Uterus (tissue), 3 donors: ENCODE measurements at regions not wholly inside any gene's neighbourhood (a gene's known extent, or its start where the extent isn't known, plus 50 kb on each side); places are given as distances from the start of the nearest gene placed in this dataset.

Source experiments
- DNase-seq, 2 donors: peaks; one replicate each; pipeline ENCODE4 v3.0.0-alpha.2; 2019 to 2020
- H3K27ac ChIP-seq, 2 donors: fragments of 200-600 bp; sonication (generic); 1 replicate in 1 of 2; 2 replicates in 1 of 2; pipeline ENCODE4 v1.5.1; 2016 to 2018
- H3K27me3 ChIP-seq, 2 donors: fragments of 200-600 bp; sonication (generic); one replicate each; pipeline ENCODE4 v1.5.1; 2018 to 2019; ENCODE audit warnings: control low read depth in 1 of 2
- H3K36me3 ChIP-seq, 2 donors: fragments of 200-600 bp; sonication (generic); one replicate each; pipeline ENCODE4 v1.5.1; 2019; ENCODE audit warnings: control low read depth in 1 of 2
- H3K4me1 ChIP-seq, 2 donors: fragments of 200-600 bp; sonication (generic); one replicate each; pipeline ENCODE4 v1.5.1; 2018 to 2019; ENCODE audit warnings: control low read depth in 1 of 2
- H3K4me3 ChIP-seq, 2 donors: fragments of 200-600 bp; sonication (generic); 1 replicate in 1 of 2; 2 replicates in 1 of 2; pipeline ENCODE4 v1.5.1; 2018 to 2019; ENCODE audit warnings: mild to moderate bottlenecking in 1 of 2
- H3K9me3 ChIP-seq, 2 donors: fragments of 200-600 bp; sonication (generic); one replicate each; pipeline ENCODE4 v1.5.1; 2019; ENCODE audit warnings: control low read depth in 1 of 2
- POLR2A ChIP-seq, 2 donors: fragments of 450-650 bp; IDR thresholded peaks; one replicate each; pipeline ENCODE4 v1.6.1; 2016; ENCODE audit warnings: antibody characterized with exemption in 2 of 2, mild to moderate bottlenecking in 1 of 2, moderate library complexity in 1 of 2
- intact Hi-C: fragments of 100-400 bp; cut with DNase I; formaldehyde crosslinking; loops from one replicate; pipeline ENCODE4 v1.15.1; 2023; ENCODE audit warnings: low total_unique reads
- TF ChIP-seq, protein P1 (sequence below), 4 experiments: fragments of 200-600 bp in 2 of 4; fragments of 450-650 bp in 2 of 4; sonication (generic) in 2 of 4; IDR thresholded peaks; one replicate each; pipeline ENCODE4 v1.5.1; 2016 to 2019; ENCODE audit warnings: antibody characterized with exemption in 4 of 4, mild to moderate bottlenecking in 2 of 4, moderate library complexity in 1 of 4
- donor health status: DM: yes; HTN: yes; CAD: no.

DNA sequence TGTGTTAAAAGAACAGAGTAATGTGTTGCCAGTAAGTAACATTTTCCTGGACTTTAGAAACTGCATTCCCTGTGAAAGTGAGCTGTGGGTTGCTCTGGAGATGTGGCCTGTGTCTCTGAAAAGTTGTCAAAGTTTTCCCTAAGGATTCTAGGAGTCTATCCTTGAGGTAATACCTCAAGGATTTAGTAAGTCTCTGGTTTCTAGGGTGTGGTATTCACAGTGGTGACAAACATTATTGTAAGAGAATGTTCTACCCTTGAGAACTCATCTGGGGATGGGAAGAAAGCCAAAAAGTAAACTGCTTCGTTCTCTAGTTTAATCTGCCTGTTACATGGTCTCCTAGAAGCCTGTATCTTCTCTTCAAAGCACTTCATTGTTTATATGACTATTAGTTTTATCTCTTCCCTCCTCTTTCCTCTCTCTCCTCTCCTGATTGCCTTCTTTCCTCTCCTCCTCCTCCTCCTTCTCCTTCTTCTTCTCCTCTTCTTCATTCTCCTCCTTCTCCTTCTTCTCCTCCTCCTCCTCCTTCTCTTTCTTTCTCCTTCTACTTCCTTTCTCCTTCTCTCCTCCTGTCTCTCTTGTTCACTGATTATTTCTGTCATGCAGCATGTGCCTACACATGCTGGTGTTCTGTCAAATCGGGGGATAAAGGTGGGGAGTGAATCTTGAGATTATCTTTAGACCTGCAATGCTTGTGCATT, 321.3 kb downstream of the PTTG2 start:
- Histone ChIP-seq H3K9me3 (no peaks in the 10 kb centered on the region), H3K36me3 (no peaks in the 10 kb centered on the region), H3K4me3 (no peak overlapping the region), H3K4me1 (no peaks in the 10 kb centered on the region), H3K27ac (peak overlapping the region in 1 of 2 donors; percentile 36), H3K27me3 (no peaks in the 10 kb centered on the region)
- intact Hi-C loops, result no loop called here
- no peak for DNase-seq
- TF ChIP-seq POLR2A (IDR thresholded peaks at IDR 0.05), result no peak
- TF ChIP-seq, protein P1, sequence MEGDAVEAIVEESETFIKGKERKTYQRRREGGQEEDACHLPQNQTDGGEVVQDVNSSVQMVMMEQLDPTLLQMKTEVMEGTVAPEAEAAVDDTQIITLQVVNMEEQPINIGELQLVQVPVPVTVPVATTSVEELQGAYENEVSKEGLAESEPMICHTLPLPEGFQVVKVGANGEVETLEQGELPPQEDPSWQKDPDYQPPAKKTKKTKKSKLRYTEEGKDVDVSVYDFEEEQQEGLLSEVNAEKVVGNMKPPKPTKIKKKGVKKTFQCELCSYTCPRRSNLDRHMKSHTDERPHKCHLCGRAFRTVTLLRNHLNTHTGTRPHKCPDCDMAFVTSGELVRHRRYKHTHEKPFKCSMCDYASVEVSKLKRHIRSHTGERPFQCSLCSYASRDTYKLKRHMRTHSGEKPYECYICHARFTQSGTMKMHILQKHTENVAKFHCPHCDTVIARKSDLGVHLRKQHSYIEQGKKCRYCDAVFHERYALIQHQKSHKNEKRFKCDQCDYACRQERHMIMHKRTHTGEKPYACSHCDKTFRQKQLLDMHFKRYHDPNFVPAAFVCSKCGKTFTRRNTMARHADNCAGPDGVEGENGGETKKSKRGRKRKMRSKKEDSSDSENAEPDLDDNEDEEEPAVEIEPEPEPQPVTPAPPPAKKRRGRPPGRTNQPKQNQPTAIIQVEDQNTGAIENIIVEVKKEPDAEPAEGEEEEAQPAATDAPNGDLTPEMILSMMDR (IDR thresholded peaks at IDR 0.05), result no peak

DNA sequence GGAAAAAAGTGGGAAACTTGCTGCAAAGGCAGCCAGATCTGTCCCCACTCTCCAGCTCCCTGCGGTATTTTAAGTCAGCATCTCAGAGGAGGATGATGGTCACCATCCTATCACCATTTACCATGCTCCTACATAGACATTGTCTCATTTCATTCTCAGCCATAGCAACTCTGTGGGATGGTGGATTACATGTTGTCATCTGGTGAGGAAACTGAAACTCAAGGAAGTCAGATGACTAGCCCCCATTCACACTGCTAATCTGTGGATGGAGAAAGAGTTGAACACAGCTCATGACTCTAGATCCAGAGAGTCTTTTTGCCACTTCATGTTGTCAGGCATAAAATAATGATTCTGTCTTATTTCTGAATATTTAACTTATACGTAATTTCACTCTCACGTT, 323.5 kb downstream of the PTTG2 start:
- DNase-seq, result no peak
- TF ChIP-seq, protein P1 (IDR thresholded peaks at IDR 0.05), result no peak
- TF ChIP-seq POLR2A (IDR thresholded peaks at IDR 0.05), result no peak
- Histone ChIP-seq H3K9me3 (no peaks in the 10 kb centered on the region), H3K27me3 (no peaks in the 10 kb centered on the region), H3K4me3 (no peak overlapping the region), H3K4me1 (no peaks in the 10 kb centered on the region), H3K36me3 (no peaks in the 10 kb centered on the region), H3K27ac (no peak overlapping the region)
- intact Hi-C loops, result no loop called here

DNA sequence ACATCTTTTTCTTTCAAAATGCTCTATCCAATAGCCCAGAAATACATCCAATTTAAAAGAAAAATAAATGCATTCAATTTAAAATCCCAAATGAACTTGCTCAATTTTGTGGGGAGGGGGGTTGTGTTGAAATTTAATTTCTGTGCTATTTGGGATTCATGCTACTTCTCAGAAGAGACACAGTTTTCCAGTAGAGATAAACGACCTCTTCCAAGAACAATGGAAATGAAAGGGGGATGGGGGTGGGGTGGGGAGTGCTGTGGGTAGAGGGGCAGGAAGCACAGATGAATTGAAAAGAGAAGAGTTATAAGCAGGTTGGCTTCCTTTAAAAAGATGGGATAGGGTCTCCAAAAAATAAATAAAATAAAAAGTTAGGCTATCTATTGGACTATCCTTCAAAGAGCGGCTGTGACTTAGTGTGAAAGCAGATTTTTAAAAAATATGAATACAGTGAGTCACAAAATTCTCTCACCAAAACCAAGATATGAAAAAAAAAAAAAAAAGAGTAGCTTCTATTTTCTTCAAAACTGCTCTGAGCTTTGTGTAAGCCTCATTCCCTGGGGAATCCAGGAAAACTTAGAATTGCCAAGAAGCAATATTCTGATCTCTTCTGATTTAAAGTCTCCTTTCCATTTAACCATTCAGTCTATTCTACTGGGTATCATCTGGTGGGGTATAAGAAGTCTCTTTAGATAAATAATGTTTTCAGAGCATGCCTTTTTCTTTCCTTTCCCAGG, 324.3 kb downstream of the PTTG2 start:
- TF ChIP-seq, protein P1 (IDR thresholded peaks at IDR 0.05), result no peak
- TF ChIP-seq POLR2A (IDR thresholded peaks at IDR 0.05), result no peak
- no peaks in the 10 kb centered on the region for H3K9me3 ChIP-seq

DNA sequence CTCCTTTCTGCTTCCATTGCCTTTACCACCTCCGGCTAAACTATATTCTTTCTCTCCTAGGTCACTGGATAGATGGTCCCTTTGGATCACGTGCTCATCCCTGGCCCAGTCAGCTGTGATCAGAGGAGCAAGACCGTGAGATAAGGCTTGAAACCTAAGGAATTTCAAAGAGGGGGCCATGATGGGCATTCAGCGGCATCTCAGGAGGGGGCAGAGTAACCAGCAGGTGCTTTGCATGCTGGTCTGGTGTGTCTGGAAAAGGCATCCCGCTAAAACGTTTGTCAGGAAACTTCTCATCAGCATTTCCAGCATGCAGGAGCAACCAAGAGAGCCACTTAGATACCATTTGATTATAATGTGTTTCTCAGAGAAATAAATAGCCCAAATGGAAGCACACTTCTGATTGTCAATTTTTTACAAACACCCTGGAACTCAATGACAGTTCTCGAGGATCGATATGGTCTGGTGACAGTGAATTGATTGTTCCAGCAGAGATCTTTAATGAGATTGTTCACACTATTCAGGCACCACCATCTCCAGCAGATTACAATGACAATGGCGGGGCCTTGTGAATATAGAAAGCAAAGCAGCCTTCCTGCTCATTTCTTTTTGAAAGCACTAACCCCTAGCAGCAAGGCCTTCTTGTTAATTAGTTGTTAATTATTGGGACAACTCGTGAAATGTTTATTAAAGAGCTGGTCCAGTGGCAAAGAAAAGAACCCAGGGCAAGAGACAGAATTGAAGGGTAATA, 327.1 kb downstream of the PTTG2 start:
- DNase-seq, result no peak
- no peaks in the 10 kb centered on the region for H3K9me3 ChIP-seq
- no peak overlapping the region for H3K27ac ChIP-seq
- no peak for TF ChIP-seq POLR2A (IDR thresholded peaks at IDR 0.05)
- TF ChIP-seq, protein P1 (IDR thresholded peaks at IDR 0.05), result no peak
- H3K27me3 ChIP-seq, result no peaks in the 10 kb centered on the region
- H3K4me3 ChIP-seq, result no peak overlapping the region
- no peaks in the 10 kb centered on the region for H3K36me3 ChIP-seq
- no peaks in the 10 kb centered on the region for H3K4me1 ChIP-seq
- intact Hi-C loops, result no loop called here

More for the DNA sequence above, 324.3 kb downstream of the PTTG2 start:
- intact Hi-C loops, result no loop called here
- Histone ChIP-seq H3K4me1 (no peaks in the 10 kb centered on the region), H3K27ac (no peak overlapping the region), H3K4me3 (no peak overlapping the region), H3K36me3 (no peaks in the 10 kb centered on the region), H3K27me3 (no peaks in the 10 kb centered on the region)
- no peak for DNase-seq

DNA sequence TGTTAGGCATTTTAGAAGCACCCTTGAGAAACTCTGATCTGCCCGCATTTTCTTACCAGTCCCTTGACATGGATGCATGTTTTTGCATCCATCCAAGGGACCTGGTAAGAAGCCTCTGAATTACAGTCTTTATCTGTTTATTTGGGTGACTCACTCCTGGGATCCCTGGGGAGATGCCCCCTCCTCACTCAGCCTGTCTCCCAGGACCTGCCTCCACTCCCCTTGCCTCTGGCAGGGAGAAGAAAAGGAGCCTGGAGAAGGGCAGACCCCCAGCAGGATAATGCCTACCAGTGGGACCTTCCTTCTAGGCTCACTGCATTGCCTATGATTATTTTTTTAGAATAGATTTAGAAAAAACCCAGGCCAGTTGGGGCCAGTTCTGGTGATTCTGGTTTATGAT, 329.4 kb downstream of the PTTG2 start:
- peaks cover 0 to 9% of the 10 kb centered on the region in 2 donors for H3K9me3 ChIP-seq
- no peaks in the 10 kb centered on the region for H3K27me3 ChIP-seq
- TF ChIP-seq, protein P1 (IDR thresholded peaks at IDR 0.05), result no peak
- no peak for TF ChIP-seq POLR2A (IDR thresholded peaks at IDR 0.05)
- H3K36me3 ChIP-seq, result no peaks in the 10 kb centered on the region
- H3K27ac ChIP-seq, result no peak overlapping the region
- H3K4me3 ChIP-seq, result no peak overlapping the region
- intact Hi-C loops, result no loop called here
- no peak for DNase-seq
- no peaks in the 10 kb centered on the region for H3K4me1 ChIP-seq
